Neuronal stem cell (in vitro differentiated cells): ENCODE measurements at regions not wholly inside any gene's neighbourhood (a gene's known extent, or its start where the extent isn't known, plus 50 kb on each side); places are given as distances from the start of the nearest gene placed in this dataset.

ENCODE experiments used
- DNase-seq: peaks from one replicate; pipeline ENCODE4 v3.0.0-alpha.2; 2013; ENCODE audit warnings: low spot score
- H2AFZ ChIP-seq: one replicate; pipeline ENCODE4 v1.6.1; 2013; ENCODE audit warnings: mild to moderate bottlenecking, low read length, inconsistent platforms
- H2AK5ac ChIP-seq: 2 replicates; pipeline ENCODE4 v1.6.1; 2013; ENCODE audit warnings: low read depth, mild to moderate bottlenecking, inconsistent platforms, low read length, moderate library complexity, mixed read lengths
- H2BK120ac ChIP-seq: 2 replicates; pipeline ENCODE4 v1.6.1; 2013; ENCODE audit warnings: low read depth, mild to moderate bottlenecking, inconsistent platforms, low read length, moderate library complexity, mixed read lengths
- H2BK12ac ChIP-seq: one replicate; pipeline ENCODE4 v1.6.1; 2013; ENCODE audit warnings: low read length, inconsistent platforms
- H2BK15ac ChIP-seq: 2 replicates; pipeline ENCODE4 v1.6.1; 2013; ENCODE audit warnings: mild to moderate bottlenecking, low read length, inconsistent platforms, mixed read lengths
- H2BK5ac ChIP-seq: one replicate; pipeline ENCODE4 v1.6.1; 2013; ENCODE audit warnings: inconsistent platforms, mild to moderate bottlenecking, low read length, moderate library complexity
- H3K14ac ChIP-seq: one replicate; pipeline ENCODE4 v1.6.1; 2013; ENCODE audit warnings: low read length, inconsistent platforms
- H3K18ac ChIP-seq: 2 replicates; pipeline ENCODE4 v1.6.1; 2013; ENCODE audit warnings: low read length, inconsistent platforms
- H3K23ac ChIP-seq: 2 replicates; pipeline ENCODE4 v1.6.1; 2013; ENCODE audit warnings: low read depth, mild to moderate bottlenecking, mixed read lengths, low read length, inconsistent platforms; ENCODE audit not compliant: poor library complexity
- H3K27ac ChIP-seq: replicated peaks from 3 replicates; pipeline ENCODE4 v1.5.1; 2013; ENCODE audit warnings: low read length, inconsistent platforms
- H3K27me3 ChIP-seq, 3 experiments: 2 replicates each; pipeline ENCODE4 v1.6.1; 2013; ENCODE audit warnings: low read length in 3 of 3, mild to moderate bottlenecking in 2 of 3, inconsistent platforms in 1 of 3, low read depth in 1 of 3, mixed read lengths in 1 of 3, moderate library complexity in 1 of 3; ENCODE audit not compliant: control insufficient read depth in 3 of 3, insufficient read depth in 3 of 3
- H3K36me3 ChIP-seq, 2 donors: replicated peaks in 1 of 2; 2 replicates each; pipeline ENCODE4 v1.6.1; 2013; ENCODE audit warnings: low read length in 2 of 2; ENCODE audit not compliant: control insufficient read depth in 2 of 2, insufficient read depth in 2 of 2
- H3K4ac ChIP-seq: 2 replicates; pipeline ENCODE4 v1.6.1; 2013; ENCODE audit warnings: inconsistent platforms, mild to moderate bottlenecking, low read length, moderate library complexity
- H3K4me1 ChIP-seq, 2 donors: 1 replicate in 1 of 2; 2 replicates in 1 of 2; pipeline ENCODE4 v1.6.1; 2013; ENCODE audit warnings: low read length in 2 of 2, low read depth in 1 of 2; ENCODE audit not compliant: control insufficient read depth in 2 of 2, insufficient read depth in 1 of 2
- H3K4me2 ChIP-seq: one replicate; pipeline ENCODE4 v1.6.1; 2013; ENCODE audit warnings: mild to moderate bottlenecking, low read length, inconsistent platforms; ENCODE audit not compliant: insufficient read depth, poor library complexity, severe bottlenecking
- H3K4me3 ChIP-seq, 2 donors: 2 replicates each; pipeline ENCODE4 v1.5.1; 2013; ENCODE audit warnings: low read length in 2 of 2, mild to moderate bottlenecking in 2 of 2, inconsistent platforms in 1 of 2, moderate library complexity in 1 of 2
- H3K79me1 ChIP-seq: one replicate; pipeline ENCODE4 v1.6.1; 2013; ENCODE audit warnings: low read depth, mild to moderate bottlenecking, inconsistent platforms, low read length, moderate library complexity
- H3K9ac ChIP-seq: one replicate; pipeline ENCODE4 v1.6.1; 2013; ENCODE audit warnings: mild to moderate bottlenecking, low read depth, low read length, inconsistent platforms; ENCODE audit not compliant: poor library complexity
- H3K9me3 ChIP-seq, 2 donors: replicated peaks in 1 of 2; 2 replicates each; pipeline versions ENCODE3 to v1.6.1; 2013; ENCODE audit warnings: low read length in 2 of 2, mild to moderate bottlenecking in 2 of 2, inconsistent platforms in 1 of 2, low read depth in 1 of 2, mixed read lengths in 1 of 2, moderate library complexity in 1 of 2; ENCODE audit not compliant: control insufficient read depth in 2 of 2, insufficient read depth in 1 of 2
- H4K8ac ChIP-seq: one replicate; pipeline ENCODE4 v1.6.1; 2013; ENCODE audit warnings: low read depth, mild to moderate bottlenecking, inconsistent platforms, low read length, moderate library complexity
- H4K91ac ChIP-seq: one replicate; pipeline ENCODE4 v1.6.1; 2013; ENCODE audit warnings: low read length, low read depth, mild to moderate bottlenecking, inconsistent platforms; ENCODE audit not compliant: poor library complexity
- WGBS, 2 donors: extraction: QIAGEN DNeasy Blood & Tissue Kit; methylation state at CpG; one replicate each; pipeline ENCODE4 v1.1.7; 2013; ENCODE audit warnings: missing lambda C conversion rate in 2 of 2, mixed read lengths in 1 of 2; ENCODE audit not compliant: insufficient read length in 2 of 2, insufficient replicate concordance in 1 of 2; ENCODE audit errors: extremely low coverage in 2 of 2; 5-methylcytosine and 5-hydroxymethylcytosine counted together

DNA sequence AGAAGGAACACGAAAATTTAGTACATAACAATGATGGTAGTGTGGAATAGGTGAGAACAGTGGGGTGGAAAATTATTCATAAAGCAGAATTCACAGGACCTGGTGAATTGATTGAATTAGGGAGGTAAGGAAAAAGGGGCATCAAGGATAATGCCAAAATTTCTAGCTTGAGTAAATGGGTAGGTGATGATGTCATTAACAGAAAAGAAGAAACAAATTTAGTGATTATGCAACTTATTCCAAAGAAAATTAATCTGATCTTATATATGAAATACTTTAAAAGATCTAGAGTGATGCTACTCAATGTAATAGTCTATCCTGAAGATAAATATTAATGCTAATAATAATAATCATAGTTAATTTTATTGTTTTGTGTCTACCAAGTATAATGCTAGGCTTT is 544.6 kb upstream of the LMCD1 start:
- H2BK15ac ChIP-seq: no peak overlapping the region
- no peaks in the 10 kb centered on the region for H3K4me1 ChIP-seq
- no CpG with 5 or more reads among the region's 1 CpG for WGBS, 2 donors

GRCh38 chr3:7959094-7959493 is 542.5 kb upstream of the LMCD1 start:
- no peak for DNase-seq
- no peak overlapping the region for H2BK12ac ChIP-seq
- H3K9me3 ChIP-seq: no peaks in the 10 kb centered on the region
- no peak overlapping the region for H2BK15ac ChIP-seq
- no peak overlapping the region for H3K4me2 ChIP-seq
- no peak overlapping the region for H2AFZ ChIP-seq
- no peak overlapping the region for H3K14ac ChIP-seq
- WGBS, 2 donors: no CpG with 5 or more reads among the region's 15 CpGs
- H2BK120ac ChIP-seq: no peak overlapping the region
- no peaks in the 10 kb centered on the region for H3K79me1 ChIP-seq
- no peak overlapping the region for H3K9ac ChIP-seq
- no peak overlapping the region for H2AK5ac ChIP-seq
- no peak overlapping the region for H3K23ac ChIP-seq
- no peaks in the 10 kb centered on the region for H3K4me1 ChIP-seq
- no peak overlapping the region for H3K4me3 ChIP-seq
- H4K91ac ChIP-seq: no peak overlapping the region
- peaks cover 0 to 22% (median 0%) of the 10 kb centered on the region in 3 experiments for H3K27me3 ChIP-seq
- H2BK5ac ChIP-seq: no peak overlapping the region
- no peak overlapping the region for H4K8ac ChIP-seq
- no peaks in the 10 kb centered on the region for H3K36me3 ChIP-seq
- peak overlapping the region; percentile 11 for H3K18ac ChIP-seq
- H3K27ac ChIP-seq: no peak overlapping the region
- H3K4ac ChIP-seq: no peak overlapping the region

More for the DNA sequence above, 544.6 kb upstream of the LMCD1 start:
- Histone ChIP-seq H2BK12ac (no peak overlapping the region), H3K79me1 (no peaks in the 10 kb centered on the region), H3K27ac (no peak overlapping the region), H3K36me3 (no peaks in the 10 kb centered on the region), H3K4me2 (no peak overlapping the region), H4K91ac (no peak overlapping the region), H4K8ac (no peak overlapping the region), H3K4me3 (no peak overlapping the region), H3K23ac (no peak overlapping the region), H3K14ac (no peak overlapping the region), H2AK5ac (no peak overlapping the region), H3K18ac (no peak overlapping the region), H3K27me3 (peaks cover 0 to 30% (median 0%) of the 10 kb centered on the region in 3 experiments), H2AFZ (no peak overlapping the region), H3K9me3 (no peaks in the 10 kb centered on the region), H2BK5ac (no peak overlapping the region), H3K4ac (no peak overlapping the region), H2BK120ac (no peak overlapping the region), H3K9ac (no peak overlapping the region)
- DNase-seq: no peak

- Histone ChIP-seq H2AK5ac (no peak overlapping the region), H3K79me1 (no peaks in the 10 kb centered on the region), H2BK5ac (no peak overlapping the region), H3K27me3 (peaks cover 0 to 16% (median 0%) of the 10 kb centered on the region in 3 experiments), H4K91ac (no peak overlapping the region), H3K36me3 (no peaks in the 10 kb centered on the region), H2BK12ac (no peak overlapping the region), H3K4ac (no peak overlapping the region), H3K14ac (no peak overlapping the region), H3K4me3 (no peak overlapping the region), H3K4me2 (no peak overlapping the region), H3K4me1 (no peaks in the 10 kb centered on the region), H2BK120ac (no peak overlapping the region), H3K23ac (no peak overlapping the region), H4K8ac (no peak overlapping the region), H3K9ac (no peak overlapping the region), H3K18ac (no peak overlapping the region), H2BK15ac (no peak overlapping the region), H3K9me3 (no peaks in the 10 kb centered on the region), H2AFZ (no peak overlapping the region), H3K27ac (no peak overlapping the region)
- no CpG with 5 or more reads among the region's 4 CpGs for WGBS, 2 donors
- no peak for DNase-seq
Measured at GRCh38 chr3:7960601-7961000, 541.0 kb upstream of the LMCD1 start.

GRCh38 chr3:7962301-7962700 is 539.3 kb upstream of the LMCD1 start:
- DNase-seq: no peak
- Histone ChIP-seq H2BK120ac (no peak overlapping the region), H4K8ac (no peak overlapping the region), H3K4me1 (no peaks in the 10 kb centered on the region), H3K4ac (no peak overlapping the region), H3K9me3 (no peaks in the 10 kb centered on the region), H2BK5ac (no peak overlapping the region), H2AFZ (no peak overlapping the region), H3K23ac (no peak overlapping the region), H2AK5ac (no peak overlapping the region), H4K91ac (no peak overlapping the region), H3K14ac (no peak overlapping the region), H2BK15ac (no peak overlapping the region), H3K4me3 (no peak overlapping the region), H3K27me3 (peaks cover 0 to 14% (median 0%) of the 10 kb centered on the region in 3 experiments), H3K79me1 (no peaks in the 10 kb centered on the region), H3K36me3 (no peaks in the 10 kb centered on the region), H3K9ac (no peak overlapping the region), H3K18ac (no peak overlapping the region), H2BK12ac (no peak overlapping the region), H3K4me2 (no peak overlapping the region), H3K27ac (no peak overlapping the region)
- no CpG with 5 or more reads among the region's 3 CpGs for WGBS, 2 donors
